SK-N-SH (cell line): ENCODE measurements at regions not wholly inside any gene's neighbourhood (a gene's known extent, or its start where the extent isn't known, plus 50 kb on each side); places are given as distances from the start of the nearest gene placed in this dataset.
"Not testable (repeated sequence)": the region's sequence is repeated elsewhere in the genome, so short reads cannot be mapped to it uniquely, and the experiment has no call there.

ENCODE experiments used
- CTCF ChIA-PET: fragments of 300-600, 350-600 bp; formaldehyde crosslinking; extraction: SDS; loops from one replicate; lab custom pipeline; 2021; lab: Yijun Ruan, JAX
- POLR2A ChIA-PET: fragments of 350-600 bp; sonication (Branson Sonifier 250); formaldehyde crosslinking; extraction: SDS; loops from one replicate; lab custom pipeline; 2020; ENCODE audit warnings: antibody characterized with exemption, inconsistent platforms; lab: Yijun Ruan, JAX
- DNase-seq: peaks from one replicate; pipeline ENCODE4 v3.0.0; 2012
- H2AFZ ChIP-seq: fragments of 200-600 bp; sonication (generic); 2 replicates; pipeline ENCODE4 v1.8.1; 2016; ENCODE audit warnings: antibody characterized with exemption, mild to moderate bottlenecking, low read depth
- H3F3A ChIP-seq: fragments of 200-600 bp; sonication (generic); replicated peaks from 2 replicates; pipeline ENCODE3; 2016; ENCODE audit warnings: antibody characterized with exemption, mild to moderate bottlenecking; ENCODE audit not compliant: insufficient read depth
- H3K27ac ChIP-seq, 2 experiments: fragments of 200-500 bp in 1 of 2; fragments of 200-600 bp in 1 of 2; sonication (Bioruptor generic) in 1 of 2; sonication (generic), shearing (Covaris generic) in 1 of 2; 2 replicates each; pipeline versions ENCODE4 v1.5.1 to v1.6.1; 2014 to 2016; ENCODE audit warnings: low read depth in 2 of 2, inconsistent platforms in 1 of 2, low read length in 1 of 2, mild to moderate bottlenecking in 1 of 2, mixed read lengths in 1 of 2
- H3K27me3 ChIP-seq: fragments of 200-600 bp; sonication (generic), shearing (Covaris generic); 2 replicates; pipeline ENCODE4 v1.6.1; 2016; ENCODE audit warnings: mixed run types; ENCODE audit not compliant: insufficient read depth
- H3K36me3 ChIP-seq, 2 experiments: fragments of 200-500 bp in 1 of 2; fragments of 200-600 bp in 1 of 2; sonication (Bioruptor generic) in 1 of 2; sonication (generic) in 1 of 2; replicated peaks in 1 of 2; 2 replicates each; pipeline versions ENCODE3 to v1.5.1; 2014 to 2016; ENCODE audit warnings: low read length in 1 of 2, mild to moderate bottlenecking in 1 of 2; ENCODE audit not compliant: insufficient read depth in 2 of 2, control insufficient read depth in 1 of 2
- H3K4me1 ChIP-seq, 2 experiments: fragments of 200-500 bp in 1 of 2; fragments of 200-600 bp in 1 of 2; sonication (Bioruptor generic) in 1 of 2; sonication (generic), shearing (Covaris generic) in 1 of 2; 2 replicates each; pipeline versions ENCODE4 v1.5.1 to v1.6.1; 2014 to 2016; ENCODE audit warnings: low read depth in 1 of 2, low read length in 1 of 2, mixed run types in 1 of 2; ENCODE audit not compliant: insufficient read depth in 2 of 2, control insufficient read depth in 1 of 2
- H3K4me2 ChIP-seq: fragments of 200-600 bp; sonication (generic), shearing (Covaris generic); 2 replicates; pipeline ENCODE4 v1.6.1; 2017; ENCODE audit warnings: mixed run types
- H3K4me3 ChIP-seq, 2 experiments: fragments of 200-500 bp in 1 of 2; fragments of 200-600 bp in 1 of 2; sonication (Bioruptor generic) in 1 of 2; sonication (generic), shearing (Covaris generic) in 1 of 2; 2 replicates each; pipeline versions ENCODE4 v1.5.1 to v1.8.1; 2014 to 2016; ENCODE audit warnings: low read depth in 2 of 2, inconsistent platforms in 1 of 2, low read length in 1 of 2, mild to moderate bottlenecking in 1 of 2, mixed read lengths in 1 of 2, moderate library complexity in 1 of 2
- H3K79me2 ChIP-seq: fragments of 200-600 bp; sonication (generic); 2 replicates; pipeline ENCODE4 v1.8.1; 2017; ENCODE audit warnings: mild to moderate bottlenecking; ENCODE audit not compliant: insufficient read depth
- H3K9ac ChIP-seq: fragments of 200-600 bp; sonication (generic); 2 replicates; pipeline ENCODE4 v1.6.1; 2017; ENCODE audit warnings: mixed run types
- H3K9me2 ChIP-seq: fragments of 200-600 bp; sonication (generic); 2 replicates; pipeline ENCODE4 v1.6.1; 2017; ENCODE audit warnings: mixed run types
- H3K9me3 ChIP-seq: fragments of 200-600 bp; sonication (generic); 2 replicates; pipeline ENCODE4 v1.6.1; 2017; ENCODE audit warnings: mixed run types, mild to moderate bottlenecking, moderate library complexity
- H4K20me1 ChIP-seq: fragments of 200-600 bp; sonication (generic); 2 replicates; pipeline ENCODE4 v1.6.1; 2017; ENCODE audit warnings: mild to moderate bottlenecking, mixed run types; ENCODE audit not compliant: insufficient read depth
- ELF1 ChIP-seq: IDR thresholded peaks from 2 replicates; pipeline ENCODE4 v1.4.0; 2012
- GABPA ChIP-seq: IDR thresholded peaks from 2 replicates; pipeline ENCODE4 v1.4.0; 2012; ENCODE audit warnings: low read depth, mild to moderate bottlenecking
- GATA2 ChIP-seq: sonication (generic); formaldehyde crosslinking; IDR thresholded peaks from 2 replicates; pipeline ENCODE4 v1.5.0; 2020; ENCODE audit warnings: mild to moderate bottlenecking, missing genetic modification reagents
- JUND ChIP-seq: IDR thresholded peaks from 2 replicates; pipeline ENCODE4 v1.4.0; 2012
- NRF1 ChIP-seq: IDR thresholded peaks from 2 replicates; pipeline ENCODE4 v1.6.1; 2012; ENCODE audit warnings: low read depth, mild to moderate bottlenecking, low read length
- SMC3 ChIP-seq: IDR thresholded peaks from 2 replicates; pipeline ENCODE4 v1.6.1; 2012; ENCODE audit warnings: low read depth, low read length, improper control_type of control experiment
- WGBS: methylation state at CpG from one replicate; pipeline ENCODE4 v1.1.6; 2017; ENCODE audit warnings: low lambda C conversion rate; 5-methylcytosine and 5-hydroxymethylcytosine counted together
- TF ChIP-seq, protein P1 (sequence below): fragments of 150-350 bp; IDR thresholded peaks from 2 replicates; pipeline ENCODE4 v1.6.1; 2017; ENCODE audit warnings: antibody characterized with exemption, low read length, low read depth, borderline replicate concordance
- TF ChIP-seq, protein P2 (sequence below): fragments of 200-600 bp; sonication (generic); IDR thresholded peaks from 2 replicates; pipeline ENCODE4 v1.6.1; 2017; ENCODE audit warnings: antibody characterized with exemption, mild to moderate bottlenecking, moderate library complexity

DNA sequence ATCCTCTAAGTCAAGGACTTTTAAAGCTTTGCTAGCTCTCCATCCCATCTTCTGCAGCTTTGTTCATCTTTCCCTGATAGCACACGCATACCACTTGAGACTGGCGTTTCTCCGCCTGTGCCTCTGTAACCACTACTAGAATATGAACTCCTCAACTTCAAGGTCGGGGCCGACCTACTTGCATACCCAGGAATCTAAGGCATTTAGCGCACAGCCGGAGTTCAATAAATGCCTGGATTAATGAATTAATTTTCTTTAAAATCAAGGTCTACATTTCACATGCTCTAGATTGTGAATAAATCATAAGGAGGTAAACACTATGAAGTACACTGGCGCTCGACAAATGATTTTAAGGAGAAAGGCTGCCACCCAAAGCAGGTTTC lies 89.3 kb downstream of the HNRNPD start:
- POLR2A ChIA-PET, result no interaction called here

GRCh38 chr4:82282875-82283274 lies 90.9 kb downstream of the HNRNPD start:
- Histone ChIP-seq H3K9ac (no peak overlapping the region), H2AFZ (no peak overlapping the region), H3K27me3 (peaks cover 25% of the 10 kb centered on the region; the same call in 1 of the 2 replicates), H3K4me2 (no peak overlapping the region), H3K9me3 (no peaks in the 10 kb centered on the region), H4K20me1 (no peaks in the 10 kb centered on the region), H3K79me2 (no peaks in the 10 kb centered on the region), H3K4me1 (peaks cover 0 to 5% of the 10 kb centered on the region in 2 experiments; a peak in 1 of 4 replicates), H3K9me2 (no peaks in the 10 kb centered on the region), H3F3A (no peaks in the 10 kb centered on the region), H3K4me3 (no peak overlapping the region), H3K27ac (no peak overlapping the region), H3K36me3 (no peaks in the 10 kb centered on the region)
- ChIA-PET POLR2A (no interaction called here), CTCF (interaction anchor here (2.3 to 3.6 kb wide), 2 partner anchors 14 to 816 kb away, joined by 9 to 21 read pairs; no protein-coding TSS in a partner anchor)
- TF ChIP-seq NRF1, result no peak
- TF ChIP-seq, protein P1, sequence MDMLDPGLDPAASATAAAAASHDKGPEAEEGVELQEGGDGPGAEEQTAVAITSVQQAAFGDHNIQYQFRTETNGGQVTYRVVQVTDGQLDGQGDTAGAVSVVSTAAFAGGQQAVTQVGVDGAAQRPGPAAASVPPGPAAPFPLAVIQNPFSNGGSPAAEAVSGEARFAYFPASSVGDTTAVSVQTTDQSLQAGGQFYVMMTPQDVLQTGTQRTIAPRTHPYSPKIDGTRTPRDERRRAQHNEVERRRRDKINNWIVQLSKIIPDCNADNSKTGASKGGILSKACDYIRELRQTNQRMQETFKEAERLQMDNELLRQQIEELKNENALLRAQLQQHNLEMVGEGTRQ, result no peak
- TF ChIP-seq SMC3, result no peak
- no peak for TF ChIP-seq GABPA
- TF ChIP-seq ELF1, result no peak
- no peak for TF ChIP-seq JUND
- WGBS, result 4% methylated on average over 2 of the region's 2 CpGs
- no peak for DNase-seq

More for the DNA sequence above, 89.3 kb downstream of the HNRNPD start:
- no peak for DNase-seq
- Histone ChIP-seq H3K9ac (no peak overlapping the region), H3K4me1 (peaks cover 0 to 5% of the 10 kb centered on the region in 2 experiments; a peak in 1 of 4 replicates), H3K27ac (no peak overlapping the region), H4K20me1 (no peaks in the 10 kb centered on the region), H3K9me2 (no peaks in the 10 kb centered on the region), H3K27me3 (peaks cover 25% of the 10 kb centered on the region; the same call in 1 of the 2 replicates), H2AFZ (peak overlapping the region; percentile 95), H3K4me3 (peak overlapping the region; percentile 41 to 68), H3K79me2 (no peaks in the 10 kb centered on the region), H3F3A (no peaks in the 10 kb centered on the region), H3K9me3 (no peaks in the 10 kb centered on the region), H3K36me3 (no peaks in the 10 kb centered on the region), H3K4me2 (peak overlapping the region; percentile 71)
- no peak for TF ChIP-seq GATA2 (CRISPR knock-in tag)
- TF ChIP-seq, protein P2, sequence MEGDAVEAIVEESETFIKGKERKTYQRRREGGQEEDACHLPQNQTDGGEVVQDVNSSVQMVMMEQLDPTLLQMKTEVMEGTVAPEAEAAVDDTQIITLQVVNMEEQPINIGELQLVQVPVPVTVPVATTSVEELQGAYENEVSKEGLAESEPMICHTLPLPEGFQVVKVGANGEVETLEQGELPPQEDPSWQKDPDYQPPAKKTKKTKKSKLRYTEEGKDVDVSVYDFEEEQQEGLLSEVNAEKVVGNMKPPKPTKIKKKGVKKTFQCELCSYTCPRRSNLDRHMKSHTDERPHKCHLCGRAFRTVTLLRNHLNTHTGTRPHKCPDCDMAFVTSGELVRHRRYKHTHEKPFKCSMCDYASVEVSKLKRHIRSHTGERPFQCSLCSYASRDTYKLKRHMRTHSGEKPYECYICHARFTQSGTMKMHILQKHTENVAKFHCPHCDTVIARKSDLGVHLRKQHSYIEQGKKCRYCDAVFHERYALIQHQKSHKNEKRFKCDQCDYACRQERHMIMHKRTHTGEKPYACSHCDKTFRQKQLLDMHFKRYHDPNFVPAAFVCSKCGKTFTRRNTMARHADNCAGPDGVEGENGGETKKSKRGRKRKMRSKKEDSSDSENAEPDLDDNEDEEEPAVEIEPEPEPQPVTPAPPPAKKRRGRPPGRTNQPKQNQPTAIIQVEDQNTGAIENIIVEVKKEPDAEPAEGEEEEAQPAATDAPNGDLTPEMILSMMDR, result no peak
- no peak for TF ChIP-seq ELF1
- CTCF ChIA-PET, result interaction anchor here (1.3 to 1.6 kb wide), 4 partner anchors 11 to 267 kb away, joined by 3 to 8 read pairs (median 4); no protein-coding TSS in a partner anchor
- WGBS, result 2% methylated on average over 9 of the region's 9 CpGs

GRCh38 chr4:82279550-82279949 lies 94.2 kb downstream of the HNRNPD start:
- H3K4me1 ChIP-seq, H3K9ac ChIP-seq, H3K4me2 ChIP-seq, DNase-seq, CTCF ChIA-PET, H3K36me3 ChIP-seq, H3K9me2 ChIP-seq, H2AFZ ChIP-seq, H3K27ac ChIP-seq, H3K9me3 ChIP-seq, H3F3A ChIP-seq, H3K4me3 ChIP-seq, POLR2A ChIA-PET, H4K20me1 ChIP-seq, H3K79me2 ChIP-seq: not testable (repeated sequence)
- H3K27me3 ChIP-seq, result peaks cover 47% of the 10 kb centered on the region; the same call in 1 of the 2 replicates
- 3% methylated on average over 4 of the region's 4 CpGs for WGBS
